Heart left ventricle (tissue), 16 donors: ENCODE measurements at regions not wholly inside any gene's neighbourhood (a gene's known extent, or its start where the extent isn't known, plus 50 kb on each side); places are given as distances from the start of the nearest gene placed in this dataset.

Experiments
- ATAC-seq, 4 donors: fragments of 200-7000 bp; cut with Tn5 transposase; one replicate each; pipeline ENCODE4 v1.9.1; 2020 to 2022; ENCODE audit warnings: moderate library complexity in 4 of 4, mild to moderate bottlenecking in 3 of 4, moderate number of reproducible peaks in 1 of 4
- DNase-seq, 5 donors: peaks; one replicate each; pipeline ENCODE4 v3.0.0-alpha.2; 2020
- H3K27ac ChIP-seq, 12 donors: fragments of 200-600 bp; sonication (generic) in 4 of 12; one replicate each; pipeline versions ENCODE4 v1.5.0 to v1.8.0; 2016 to 2022; ENCODE audit warnings: mild to moderate bottlenecking in 2 of 12
- H3K27me3 ChIP-seq, 9 donors: fragments of 200-600 bp; sonication (generic) in 2 of 9; one replicate each; pipeline versions ENCODE4 v1.5.1 to v1.8.0; 2016 to 2022; ENCODE audit warnings: mild to moderate bottlenecking in 3 of 9
- H3K36me3 ChIP-seq, 9 donors: fragments of 200-600 bp; sonication (generic) in 2 of 9; one replicate each; pipeline versions ENCODE4 v1.5.0 to v1.8.0; 2018 to 2022; ENCODE audit warnings: mild to moderate bottlenecking in 2 of 9
- H3K4me1 ChIP-seq, 12 donors: fragments of 200-600 bp; sonication (generic) in 4 of 12; one replicate each; pipeline versions ENCODE4 v1.5.0 to v1.8.0; 2016 to 2022; ENCODE audit warnings: mild to moderate bottlenecking in 3 of 12
- H3K4me3 ChIP-seq, 12 donors: fragments of 200-600 bp; sonication (generic) in 4 of 12; one replicate each; pipeline versions ENCODE4 v1.5.0 to v1.8.0; 2017 to 2022; ENCODE audit warnings: mild to moderate bottlenecking in 9 of 12, moderate library complexity in 4 of 12
- H3K9me3 ChIP-seq, 12 donors: fragments of 200-600 bp; sonication (generic) in 4 of 12; one replicate each; pipeline versions ENCODE4 v1.5.0 to v1.8.0; 2016 to 2022; ENCODE audit warnings: mild to moderate bottlenecking in 1 of 12
- CTCF ChIP-seq, 12 donors: fragments of 200-600 bp; sonication (generic) in 4 of 12; IDR thresholded peaks; one replicate each; pipeline versions ENCODE4 v1.5.0 to v1.8.0; 2018 to 2022; ENCODE audit warnings: antibody characterized with exemption in 12 of 12, mild to moderate bottlenecking in 5 of 12
- POLR2A ChIP-seq, 2 donors: fragments of 450-650 bp; IDR thresholded peaks; one replicate each; pipeline ENCODE4 v1.6.1; 2017; ENCODE audit warnings: antibody characterized with exemption in 2 of 2, mild to moderate bottlenecking in 2 of 2, moderate library complexity in 2 of 2
- WGBS, 4 donors: extraction: QIAGEN DNeasy Blood & Tissue Kit in 2 of 4; methylation state at CpG; one replicate each; pipeline versions ENCODE4 v1.1.5 to v1.1.7; 2013 to 2018; 5-methylcytosine and 5-hydroxymethylcytosine counted together
- intact Hi-C, 10 donors: fragments of 100-400 bp; cut with DNase I; formaldehyde crosslinking; loops; one replicate each; pipeline versions ENCODE4 v1.11.1 to v1.14.2; 2022
- donor health status: ischemic (EF 13 %, LVEDD 7.1; RV severe dilation, severe dysfunction).
- donor health status: healthy with polysubstance abuse.
- donor health status: DM: no; HTN: yes; CAD: no.
- donor health status: DM: no; HTN: no; CAD: no.
- donor health status: ischemic (EF 25% LVEDD 6.9; RV normal size, moderate dysfunction).
- donor health status: ischemic (EF 25% LVEDD 5.7; RV mildly dilated, moderate dysfunction).
- donor health status: healthy.
- donor health status: DM: yes; HTN: yes; CAD: no.
- donor health status: ischemic (EF 35%, LVEDD 5.7; RV mildly dilated, moderate dysfunction).
- donor health status: nonischemic (EF 11% LVEDD 7.7; RV severe dilation, severe dysfunction).
- donor health status: DM: yes; HTN: yes; CAD: no.
- donor health status: PGD.
- donor health status: ischemic (EF 29% LVEDD 5.4; RV normal size, mild dysfunction).
- donor health status: nonischemic (EF 23%, LVEDD 6.1; RV moderate dilation, normal function).

GRCh38 chr1:34619256-34619655 lies 135.6 kb upstream of the GJB5 start:
- intact Hi-C loops = no loop called here
- ATAC-seq = no peak
- TF ChIP-seq CTCF (IDR thresholded peaks at IDR 0.05) = no peak
- TF ChIP-seq POLR2A (IDR thresholded peaks at IDR 0.05) = no peak
- Histone ChIP-seq H3K9me3 (no peaks in the 10 kb centered on the region), H3K27ac (no peak overlapping the region), H3K4me3 (no peak overlapping the region), H3K4me1 (no peaks in the 10 kb centered on the region), H3K36me3 (no peaks in the 10 kb centered on the region), H3K27me3 (peaks cover 0 to 36% (median 9%) of the 10 kb centered on the region in 9 donors)
- DNase-seq = no peak
- 68 to 75% (median 73%) methylated on average over 4 of the region's 4 CpGs for WGBS, 4 donors

- peaks cover 0 to 48% (median 4%) of the 10 kb centered on the region in 9 donors for H3K27me3 ChIP-seq
- no peak overlapping the region for H3K27ac ChIP-seq
- ATAC-seq (no peak), DNase-seq (no peak)
- WGBS, 4 donors = 72 to 83% (median 74%) methylated on average over 4 of the region's 4 CpGs
- H3K4me3 ChIP-seq = no peak overlapping the region
- intact Hi-C loops = no loop called here
- H3K9me3 ChIP-seq = no peaks in the 10 kb centered on the region
- no peaks in the 10 kb centered on the region for H3K4me1 ChIP-seq
- TF ChIP-seq CTCF (IDR thresholded peaks at IDR 0.05) = no peak
- TF ChIP-seq POLR2A (IDR thresholded peaks at IDR 0.05) = no peak
- H3K36me3 ChIP-seq = no peaks in the 10 kb centered on the region
Measured at GRCh38 chr1:34621916-34622315, 132.9 kb upstream of the GJB5 start.

- TF ChIP-seq POLR2A (IDR thresholded peaks at IDR 0.05) (no peak), CTCF (IDR thresholded peaks at IDR 0.05) (no peak)
- no peak overlapping the region for H3K27ac ChIP-seq
- 68 to 73% (median 71%) methylated on average over 6 of the region's 6 CpGs for WGBS, 4 donors
- no peaks in the 10 kb centered on the region for H3K9me3 ChIP-seq
- H3K4me3 ChIP-seq = no peak overlapping the region
- intact Hi-C loops = no loop called here
- DNase-seq (no peak), ATAC-seq (no peak)
- H3K4me1 ChIP-seq = no peaks in the 10 kb centered on the region
- no peaks in the 10 kb centered on the region for H3K36me3 ChIP-seq
- peaks cover 0 to 34% (median 0%) of the 10 kb centered on the region in 9 donors for H3K27me3 ChIP-seq
Measured at GRCh38 chr1:34625521-34626015, 129.3 kb upstream of the GJB5 start.

- H3K27ac ChIP-seq = no peak overlapping the region
- intact Hi-C loops = no loop called here
- peaks cover 0 to 34% (median 0%) of the 10 kb centered on the region in 9 donors for H3K27me3 ChIP-seq
- ATAC-seq (no peak), DNase-seq (no peak)
- no peaks in the 10 kb centered on the region for H3K4me1 ChIP-seq
- no peaks in the 10 kb centered on the region for H3K36me3 ChIP-seq
- no peak for TF ChIP-seq POLR2A (IDR thresholded peaks at IDR 0.05)
- no peak for TF ChIP-seq CTCF (IDR thresholded peaks at IDR 0.05)
- H3K4me3 ChIP-seq = no peak overlapping the region
- WGBS, 4 donors = 66 to 75% (median 66%) methylated on average over 10 of the region's 10 CpGs
- H3K9me3 ChIP-seq = no peaks in the 10 kb centered on the region
Measured at GRCh38 chr1:34627465-34628240, 127.2 kb upstream of the GJB5 start.
